Dedifferentiated amniotic fluid mesenchymal stem cell (primary cell): ENCODE measurements at regions not wholly inside any gene's neighbourhood (a gene's known extent, or its start where the extent isn't known, plus 50 kb on each side); places are given as distances from the start of the nearest gene placed in this dataset.
"Not testable (repeated sequence)": the region's sequence is repeated elsewhere in the genome, so short reads cannot be mapped to it uniquely, and the experiment has no call there.

Experiments
- DNase-seq: peaks from one replicate; pipeline ENCODE4 v3.0.0-alpha.2; 2016; ENCODE audit errors: extremely low spot score

DNA sequence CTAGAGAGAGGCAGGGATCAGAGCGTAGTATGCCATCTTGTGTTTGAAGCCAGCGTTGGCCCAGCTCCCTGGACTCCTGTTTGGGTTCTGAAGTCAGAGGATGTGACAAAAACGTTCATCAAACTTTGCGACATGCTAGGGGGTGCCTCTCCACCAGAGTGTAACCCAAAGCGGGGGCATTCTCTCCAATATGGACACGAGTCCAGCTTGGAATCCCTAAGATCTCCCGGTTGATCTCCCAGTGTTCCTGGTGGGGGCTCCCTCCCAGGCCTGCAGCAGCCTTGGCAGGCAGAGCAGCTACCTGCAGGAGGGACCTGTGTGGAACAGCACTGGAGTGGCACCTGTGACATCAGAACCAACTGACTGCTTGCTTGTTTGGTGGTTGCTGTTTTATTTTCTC is 218.8 kb upstream of the ECI2 start:
- DNase-seq, result no peak

GRCh38 chr6:4352731-4353130 is 217.4 kb upstream of the ECI2 start:
- DNase-seq, result no peak

DNA sequence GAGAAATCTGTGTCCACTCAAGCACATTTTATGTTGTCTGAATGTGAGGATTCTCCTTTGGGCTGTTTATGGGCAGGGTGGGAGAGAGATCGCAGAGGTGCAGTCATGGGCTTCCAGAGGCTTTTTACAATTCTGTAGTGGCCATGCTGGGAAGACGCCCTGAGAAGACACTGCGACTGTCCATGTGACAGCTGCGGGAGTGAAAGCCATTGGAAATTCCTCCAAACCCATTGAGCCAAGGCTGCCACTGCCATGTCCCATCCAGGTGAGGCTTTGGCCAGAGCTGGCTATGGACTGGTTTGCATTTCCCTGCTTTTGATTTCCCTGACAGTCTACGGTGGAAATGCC is 216.9 kb upstream of the ECI2 start:
- no peak for DNase-seq

DNA sequence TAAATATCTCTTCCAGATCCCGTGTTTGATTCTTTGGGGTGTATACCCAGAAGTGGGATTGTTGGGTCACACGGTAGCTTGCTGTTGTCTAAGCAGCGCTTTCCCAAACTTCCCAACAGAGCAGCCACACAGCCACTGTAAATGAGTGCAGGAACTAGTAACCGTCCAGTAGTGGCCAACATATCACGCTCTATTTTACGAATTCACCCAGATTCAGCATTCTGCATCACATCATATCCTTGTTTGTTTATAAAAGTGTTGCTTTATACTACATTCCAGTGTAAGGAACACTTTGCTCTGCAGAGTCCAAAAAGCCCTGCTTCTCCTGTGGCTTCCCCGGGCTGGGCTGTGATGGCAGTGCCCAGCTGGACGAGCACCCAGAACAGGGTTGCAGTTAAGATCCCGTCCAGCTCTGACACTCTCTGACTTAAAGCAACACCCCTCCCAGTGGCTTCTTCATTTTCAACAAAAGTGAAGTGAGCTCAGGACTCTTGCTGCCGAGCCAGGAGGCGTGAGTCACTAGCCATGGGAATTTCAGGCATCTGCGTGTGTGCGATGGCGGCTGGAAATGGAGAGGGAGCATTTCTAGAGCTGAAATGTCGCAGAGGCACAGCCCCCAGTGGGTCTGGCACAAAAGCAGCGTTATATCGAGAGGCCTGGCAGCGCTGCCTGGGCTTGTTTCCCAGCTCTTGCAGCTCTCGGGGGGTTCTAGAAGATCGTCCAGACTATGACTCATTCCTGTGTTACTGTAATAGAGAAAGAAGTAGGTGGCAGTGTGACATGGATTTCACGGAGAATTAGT is 216.3 kb upstream of the ECI2 start:
- DNase-seq, result peak; percentile 90

GRCh38 chr6:4350567-4351519 is 215.5 kb upstream of the ECI2 start:
- DNase-seq, result no peak

DNA sequence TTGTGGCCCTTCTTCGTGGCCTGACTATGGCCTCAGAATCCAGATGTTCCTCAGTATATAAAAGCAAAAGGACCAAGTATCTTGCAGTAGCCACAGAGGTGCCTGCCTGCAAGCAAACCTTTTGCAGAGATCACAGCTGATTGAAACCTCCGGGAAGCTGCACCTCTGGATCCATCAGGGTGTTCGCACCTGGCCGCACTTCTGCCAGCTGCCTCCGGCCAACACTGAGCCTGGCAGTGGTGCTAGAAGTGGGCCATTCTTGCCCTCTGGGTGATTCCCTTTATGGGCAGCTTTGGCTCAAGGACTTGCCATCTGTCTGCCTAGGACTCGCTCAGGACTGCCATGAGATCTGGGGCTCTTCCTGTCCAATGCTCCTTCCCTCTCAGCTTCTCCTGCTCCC is 214.6 kb upstream of the ECI2 start:
- DNase-seq, result no peak

- DNase-seq, result no peak
Observed at GRCh38 chr6:4349323-4349722, 213.9 kb upstream of the ECI2 start.

DNA sequence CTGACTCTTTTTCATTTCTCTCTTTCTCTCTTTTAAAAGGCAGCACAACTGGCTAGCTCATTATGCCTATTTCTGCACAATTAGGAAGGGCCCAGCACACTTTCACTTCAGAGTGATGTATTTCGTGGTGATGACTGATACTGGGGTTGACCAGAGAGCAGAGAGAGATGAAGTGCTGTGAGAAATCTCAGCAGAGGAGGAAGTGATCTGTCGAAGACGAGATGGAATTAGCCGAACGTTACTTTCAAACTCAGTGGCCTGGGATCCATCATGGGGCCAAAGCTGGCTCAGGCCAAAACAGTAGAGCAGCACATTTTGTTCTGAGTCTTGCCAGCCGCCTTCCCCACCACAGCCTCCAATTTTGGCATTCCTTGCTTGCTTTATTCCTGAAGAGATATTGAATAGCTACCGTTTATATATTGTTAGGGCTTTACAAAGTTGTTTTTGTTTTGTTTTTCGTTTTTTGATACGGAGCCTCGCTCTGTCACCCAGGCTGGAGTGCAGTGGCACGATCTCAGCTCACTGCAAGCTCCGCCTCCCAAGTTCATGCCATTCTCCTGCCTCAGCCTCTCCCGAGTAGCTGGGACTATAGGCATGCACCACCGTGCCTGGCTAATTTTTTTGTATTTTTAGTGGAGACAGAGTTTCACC is 213.2 kb upstream of the ECI2 start:
- no peak for DNase-seq

- DNase-seq, result no peak
Observed at GRCh38 chr6:4347877-4348276, 212.5 kb upstream of the ECI2 start.

DNA sequence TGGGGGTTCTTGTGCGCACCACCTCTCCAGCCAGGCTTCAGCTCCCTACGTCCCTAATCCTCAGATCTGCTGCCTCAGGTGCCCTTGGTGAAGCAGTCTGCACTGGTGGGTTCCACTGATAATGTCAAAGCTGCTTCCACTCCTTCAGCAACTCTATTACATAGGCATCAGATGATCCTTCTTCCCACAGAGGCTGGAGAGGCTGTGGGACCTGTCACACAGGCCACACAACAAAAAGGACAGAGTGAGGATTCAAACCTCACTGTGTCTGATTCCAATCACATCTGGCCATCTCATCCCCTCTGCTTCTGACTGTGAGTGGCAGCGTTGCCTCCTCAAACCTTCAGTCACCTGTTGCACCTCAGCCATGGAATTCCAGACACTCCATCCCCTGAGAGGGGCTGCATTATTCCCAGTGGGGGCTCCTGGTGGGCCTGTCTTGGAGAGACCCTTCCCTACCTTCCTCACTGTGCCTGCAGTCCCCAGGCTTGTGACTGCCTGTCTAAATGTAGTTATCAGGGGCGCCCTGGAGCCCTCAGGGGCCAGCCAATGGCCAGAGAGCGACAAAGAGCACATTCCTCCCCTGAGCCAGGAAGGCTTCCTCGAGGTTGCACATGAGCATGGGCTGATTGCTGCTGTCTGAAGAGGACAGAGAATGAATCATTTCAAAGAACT is 211.4 kb upstream of the ECI2 start:
- peak; percentile 21 for DNase-seq

DNA sequence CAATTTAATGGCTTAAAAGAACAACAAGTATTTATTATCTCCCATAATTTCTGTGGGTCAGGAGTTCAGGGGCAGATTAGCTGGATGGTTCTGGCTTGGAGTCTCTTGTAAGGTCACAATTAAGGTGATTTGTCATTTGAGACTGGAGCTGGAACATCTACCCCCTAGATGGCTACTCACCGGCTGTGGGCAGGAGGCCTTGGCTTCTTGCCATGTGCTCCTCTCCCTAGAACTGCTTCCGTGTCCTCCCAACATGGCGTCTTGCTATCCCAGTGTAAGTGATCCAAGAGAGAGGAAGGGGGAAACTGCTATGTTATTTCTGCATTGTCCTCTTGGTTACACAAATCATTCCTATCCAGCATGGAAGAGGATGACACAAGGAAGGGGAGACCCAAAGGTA is 210.2 kb upstream of the ECI2 start:
- no peak for DNase-seq

GRCh38 chr6:4344317-4344899 is 209.0 kb upstream of the ECI2 start:
- peak; percentile 16 for DNase-seq

GRCh38 chr6:4342407-4343137 is 207.2 kb upstream of the ECI2 start:
- no peak for DNase-seq

GRCh38 chr6:4341078-4341797 is 205.9 kb upstream of the ECI2 start:
- no peak for DNase-seq

DNA sequence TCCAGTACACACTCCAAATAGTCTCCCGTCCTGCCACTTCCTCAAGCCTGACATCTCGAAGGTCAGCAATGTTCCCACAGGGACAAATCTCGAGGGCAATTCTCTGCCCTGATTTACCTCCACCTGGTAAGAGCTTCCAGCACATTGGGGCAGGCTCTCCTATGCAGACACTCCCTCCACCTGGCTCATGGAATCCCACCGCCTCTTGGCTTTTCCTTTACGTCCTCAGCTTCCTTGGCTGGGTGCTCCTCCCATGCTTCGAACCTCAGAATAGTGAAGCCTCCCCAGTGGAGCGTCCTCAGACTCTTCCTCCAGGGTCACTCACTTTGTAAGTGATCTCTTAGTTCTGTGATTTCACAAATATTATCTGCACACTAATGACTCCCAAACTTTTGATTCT is 205.2 kb upstream of the ECI2 start:
- DNase-seq, result no peak

DNA sequence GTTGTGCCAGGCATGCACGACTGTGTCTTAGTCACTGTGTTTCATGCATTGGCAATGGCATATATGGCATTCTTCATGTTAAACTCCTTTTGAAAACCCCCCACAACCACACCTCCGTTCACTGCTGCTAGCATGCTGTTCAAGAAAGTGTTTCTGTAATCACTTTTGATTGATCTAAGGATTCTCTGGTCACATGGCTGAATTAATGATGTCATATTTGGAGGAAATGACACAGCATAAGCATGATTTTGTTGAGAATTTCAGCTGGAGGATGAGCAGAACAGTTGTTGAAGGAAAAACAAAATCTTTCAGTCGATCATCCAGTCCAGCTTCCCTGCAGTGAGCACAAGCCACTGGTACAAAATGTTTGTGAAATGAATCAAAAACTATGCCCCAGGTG is 203.5 kb upstream of the ECI2 start:
- DNase-seq, result no peak

GRCh38 chr6:4336778-4337442 is 201.5 kb upstream of the ECI2 start:
- DNase-seq, result no peak

DNA sequence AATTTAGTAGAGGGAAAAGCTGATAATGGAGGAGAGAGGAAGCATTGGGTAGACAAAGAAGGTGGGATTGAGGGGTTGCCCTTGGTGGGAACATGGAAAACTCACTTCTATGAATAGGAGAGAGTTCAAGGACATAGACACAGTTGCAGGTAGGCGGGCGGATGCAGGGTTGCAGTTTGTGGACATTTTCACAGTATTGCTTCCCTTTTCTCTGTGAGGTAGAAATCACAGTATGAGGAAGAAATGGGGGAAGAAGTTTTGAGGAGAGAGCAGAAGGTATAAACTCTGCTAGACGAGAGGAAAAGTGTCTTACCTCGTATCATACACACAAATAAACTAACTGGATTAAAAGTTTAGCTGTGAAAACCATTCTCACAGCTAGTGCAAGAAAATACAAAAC is 200.7 kb upstream of the ECI2 start:
- no peak for DNase-seq

GRCh38 chr6:4334158-4334740 is 198.9 kb upstream of the ECI2 start:
- not testable (repeated sequence) for DNase-seq
